ENCODE measurements at regions not wholly inside any gene's neighbourhood (a gene's known extent, or its start where the extent isn't known, plus 50 kb on each side); places are given as distances from the start of the nearest gene placed in this dataset.

GRCh38 chr20:57913156-57913930, 203.5 kb upstream of the PMEPA1 start:
- intact Hi-C loops (cut with micrococcal nuclease; ENCODE audit: unreplicated experiment), result no loop called here
- TF ChIP-seq CTCF (conservative IDR thresholded peaks at IDR 0.05; ENCODE audit: low read length), result no peak
- TF ChIP-seq EZH2phosphoT487 (IDR thresholded peaks at IDR 0.05; ENCODE audit: borderline replicate concordance, low read depth, low read length), result no peak
- CTCF ChIA-PET (ENCODE audit: unreplicated experiment), result no interaction called here
- no peak overlapping the region for H3K27ac ChIP-seq (ENCODE audit: low read depth, low read length, poor library complexity, severe bottlenecking)
- H3K4me3 ChIP-seq (ENCODE audit: low read depth, low read length, poor library complexity, severe bottlenecking), result no peak overlapping the region
- no peaks in the 10 kb centered on the region for H3K9me3 ChIP-seq (ENCODE audit: low read length)
- no peaks in the 10 kb centered on the region for H4K20me1 ChIP-seq (ENCODE audit: insufficient read depth, low read length)
- H3K4me1 ChIP-seq (ENCODE audit: insufficient read depth, low read length, poor library complexity, severe bottlenecking), result no peaks in the 10 kb centered on the region
- H3K79me2 ChIP-seq (ENCODE audit: insufficient read depth, low read depth, low read length), result no peaks in the 10 kb centered on the region
- DNase-seq (ENCODE audit: low spot score), result no peak
- BruUV-seq (replicated peaks), result no TSS peak
- no peak overlapping the region for H2AFZ ChIP-seq (ENCODE audit: low read length)
- H3K9me2 ChIP-seq (ENCODE audit: insufficient read depth, low read length), result no peaks in the 10 kb centered on the region
- POLR2A ChIA-PET, result interaction anchor here (0.5 kb wide), 1 partner anchor 303 kb away, joined by 5 read pairs; no protein-coding TSS in a partner anchor
- H3K36me3 ChIP-seq (ENCODE audit: insufficient read depth, low read length), result no peaks in the 10 kb centered on the region
- no peak overlapping the region for H3K4me2 ChIP-seq (ENCODE audit: low read length)

GRCh38 chr20:57912227-57912582, 202.4 kb upstream of the PMEPA1 start:
- no peak overlapping the region for H3K27ac ChIP-seq (ENCODE audit: low read depth, low read length, poor library complexity, severe bottlenecking)
- ChIA-PET CTCF (ENCODE audit: unreplicated experiment) (no interaction called here), POLR2A (no interaction called here)
- no peaks in the 10 kb centered on the region for H4K20me1 ChIP-seq (ENCODE audit: insufficient read depth, low read length)
- H3K4me2 ChIP-seq (ENCODE audit: low read length), result no peak overlapping the region
- H3K9me3 ChIP-seq (ENCODE audit: low read length), result no peaks in the 10 kb centered on the region
- no peaks in the 10 kb centered on the region for H3K79me2 ChIP-seq (ENCODE audit: insufficient read depth, low read depth, low read length)
- TF ChIP-seq CTCF (conservative IDR thresholded peaks at IDR 0.05; ENCODE audit: low read length) (no peak), EZH2phosphoT487 (IDR thresholded peaks at IDR 0.05; ENCODE audit: borderline replicate concordance, low read depth, low read length) (no peak)
- intact Hi-C loops (cut with micrococcal nuclease; ENCODE audit: unreplicated experiment), result no loop called here
- DNase-seq (ENCODE audit: low spot score), result no peak
- H3K36me3 ChIP-seq (ENCODE audit: insufficient read depth, low read length), result no peaks in the 10 kb centered on the region
- H3K4me1 ChIP-seq (ENCODE audit: insufficient read depth, low read length, poor library complexity, severe bottlenecking), result no peaks in the 10 kb centered on the region
- no peak overlapping the region for H2AFZ ChIP-seq (ENCODE audit: low read length)
- H3K9me2 ChIP-seq (ENCODE audit: insufficient read depth, low read length), result no peaks in the 10 kb centered on the region
- no TSS peak for BruUV-seq (replicated peaks)
- H3K4me3 ChIP-seq (ENCODE audit: low read depth, low read length, poor library complexity, severe bottlenecking), result no peak overlapping the region

GRCh38 chr20:57911512-57912226, 201.9 kb upstream of the PMEPA1 start:
- intact Hi-C loops (cut with micrococcal nuclease; ENCODE audit: unreplicated experiment), result no loop called here
- no peak for TF ChIP-seq EZH2phosphoT487 (IDR thresholded peaks at IDR 0.05; ENCODE audit: borderline replicate concordance, low read depth, low read length)
- no peak for TF ChIP-seq CTCF (conservative IDR thresholded peaks at IDR 0.05; ENCODE audit: low read length)
- CTCF ChIA-PET (ENCODE audit: unreplicated experiment), result no interaction called here
- POLR2A ChIA-PET, result no interaction called here
- Histone ChIP-seq H3K36me3 (ENCODE audit: insufficient read depth, low read length) (no peaks in the 10 kb centered on the region), H3K9me2 (ENCODE audit: insufficient read depth, low read length) (no peaks in the 10 kb centered on the region), H2AFZ (ENCODE audit: low read length) (no peak overlapping the region), H3K4me2 (ENCODE audit: low read length) (no peak overlapping the region), H3K27ac (ENCODE audit: low read depth, low read length, poor library complexity, severe bottlenecking) (no peak overlapping the region), H3K9me3 (ENCODE audit: low read length) (no peaks in the 10 kb centered on the region), H3K4me1 (ENCODE audit: insufficient read depth, low read length, poor library complexity, severe bottlenecking) (no peaks in the 10 kb centered on the region), H4K20me1 (ENCODE audit: insufficient read depth, low read length) (no peaks in the 10 kb centered on the region), H3K79me2 (ENCODE audit: insufficient read depth, low read depth, low read length) (no peaks in the 10 kb centered on the region), H3K4me3 (ENCODE audit: low read depth, low read length, poor library complexity, severe bottlenecking) (no peak overlapping the region)
- DNase-seq (ENCODE audit: low spot score), result no peak
- BruUV-seq (replicated peaks), result no TSS peak

Measured in OCI-LY7 (cell line).